HG02623 (cell line): ENCODE measurements at regions not wholly inside any gene's neighbourhood (a gene's known extent, or its start where the extent isn't known, plus 50 kb on each side); places are given as distances from the start of the nearest gene placed in this dataset.
"Not testable (repeated sequence)": the region's sequence is repeated elsewhere in the genome, so short reads cannot be mapped to it uniquely, and the experiment has no call there.

ENCODE experiments used
- ATAC-seq: cut with Tn5 transposase; IDR thresholded peaks from one replicate; pipeline ENCODE4 v1.9.1; 2021; ENCODE audit warnings: moderate library complexity; ENCODE audit not compliant: unreplicated experiment

- no peak for ATAC-seq
Observed at GRCh38 chr18:39190508-39190907, 1624.9 kb upstream of the CELF4 start.

- no peak for ATAC-seq
Observed at GRCh38 chr18:39188278-39188677, 1622.7 kb upstream of the CELF4 start.

- ATAC-seq, result no peak
Observed at GRCh38 chr18:39186008-39186407, 1620.4 kb upstream of the CELF4 start.

- no peak for ATAC-seq
Observed at GRCh38 chr18:39184176-39184575, 1618.6 kb upstream of the CELF4 start.

- no peak for ATAC-seq
Observed at GRCh38 chr18:39178166-39178565, 1612.6 kb upstream of the CELF4 start.

- no peak for ATAC-seq
Observed at GRCh38 chr18:39172695-39173421, 1607.3 kb upstream of the CELF4 start.

GRCh38 chr18:39168723-39169122 is 1603.1 kb upstream of the CELF4 start:
- no peak for ATAC-seq

GRCh38 chr18:39167990-39168389 is 1602.4 kb upstream of the CELF4 start:
- no peak for ATAC-seq

- ATAC-seq, result no peak
Observed at GRCh38 chr18:39166776-39167175, 1601.2 kb upstream of the CELF4 start.

GRCh38 chr18:39162013-39162827 is 1596.6 kb upstream of the CELF4 start:
- ATAC-seq, result no peak

- no peak for ATAC-seq
Observed at GRCh38 chr18:39149211-39149806, 1583.7 kb upstream of the CELF4 start.

- ATAC-seq, result no peak
Observed at GRCh38 chr18:39134255-39134654, 1568.7 kb upstream of the CELF4 start.

- not testable (repeated sequence) for ATAC-seq
Observed at GRCh38 chr18:39127538-39127937, 1561.9 kb upstream of the CELF4 start.

GRCh38 chr18:39113790-39114189 is 1548.2 kb upstream of the CELF4 start:
- no peak for ATAC-seq

- ATAC-seq, result no peak
Observed at GRCh38 chr18:39105104-39105503, 1539.5 kb upstream of the CELF4 start.

GRCh38 chr18:39072970-39073369 is 1507.4 kb upstream of the CELF4 start:
- ATAC-seq, result no peak

GRCh38 chr18:39062426-39062825 is 1496.8 kb upstream of the CELF4 start:
- ATAC-seq, result no peak

GRCh38 chr18:39058386-39059000 is 1492.9 kb upstream of the CELF4 start:
- ATAC-seq, result no peak

- ATAC-seq, result no peak
Observed at GRCh38 chr18:39057423-39058064, 1491.9 kb upstream of the CELF4 start.

GRCh38 chr18:39053571-39053970 is 1488.0 kb upstream of the CELF4 start:
- no peak for ATAC-seq

- no peak for ATAC-seq
Observed at GRCh38 chr18:39051013-39051412, 1485.4 kb upstream of the CELF4 start.
